Mucosa of stomach (tissue), 1 donor: ENCODE measurements at regions not wholly inside any gene's neighbourhood (a gene's known extent, or its start where the extent isn't known, plus 50 kb on each side); places are given as distances from the start of the nearest gene placed in this dataset.

Source experiments
- H3K27me3 ChIP-seq: one replicate; pipeline ENCODE4 v1.7.0; 2013; ENCODE audit warnings: mild to moderate bottlenecking, low read length; ENCODE audit not compliant: control insufficient read depth, insufficient read depth
- H3K36me3 ChIP-seq: one replicate; pipeline ENCODE4 v1.7.0; 2013; ENCODE audit warnings: low read length; ENCODE audit not compliant: control insufficient read depth, insufficient read depth
- H3K4me1 ChIP-seq: one replicate; pipeline ENCODE4 v1.7.0; 2013; ENCODE audit warnings: mild to moderate bottlenecking, low read length; ENCODE audit not compliant: control insufficient read depth, insufficient read depth
- H3K4me3 ChIP-seq: one replicate; pipeline ENCODE4 v1.7.0; 2013; ENCODE audit warnings: low read length
- H3K9ac ChIP-seq: one replicate; pipeline ENCODE4 v1.7.0; 2013; ENCODE audit warnings: mild to moderate bottlenecking, low read length, moderate library complexity
- H3K9me3 ChIP-seq: one replicate; pipeline ENCODE4 v1.7.0; 2013; ENCODE audit warnings: mild to moderate bottlenecking, low read length, moderate library complexity; ENCODE audit not compliant: control insufficient read depth
- donor health status: Pancreatic carcinoma.

DNA sequence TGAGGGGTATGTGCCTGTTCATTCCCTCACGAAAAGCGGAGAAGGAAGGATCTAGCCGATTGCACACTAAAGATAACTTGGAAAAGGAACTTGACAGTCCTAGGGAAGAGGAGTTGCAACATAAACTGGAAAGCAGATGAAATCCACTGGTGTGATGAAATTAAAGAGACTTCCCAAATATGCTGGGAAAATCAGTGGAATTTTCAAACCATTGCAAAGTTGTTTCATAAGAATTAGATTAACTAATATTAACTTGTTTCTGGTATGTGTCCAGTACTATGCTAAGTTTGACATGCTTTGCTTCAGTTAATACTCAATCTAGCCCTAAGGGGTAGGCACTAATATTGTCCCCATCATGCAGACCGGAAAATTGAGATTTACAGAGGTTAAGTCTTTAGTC, 222.7 kb downstream of the IKZF2 start:
- Histone ChIP-seq H3K27me3 (no peaks in the 10 kb centered on the region), H3K4me3 (no peak overlapping the region), H3K9ac (no peak overlapping the region), H3K4me1 (no peaks in the 10 kb centered on the region), H3K36me3 (no peaks in the 10 kb centered on the region), H3K9me3 (no peaks in the 10 kb centered on the region)

DNA sequence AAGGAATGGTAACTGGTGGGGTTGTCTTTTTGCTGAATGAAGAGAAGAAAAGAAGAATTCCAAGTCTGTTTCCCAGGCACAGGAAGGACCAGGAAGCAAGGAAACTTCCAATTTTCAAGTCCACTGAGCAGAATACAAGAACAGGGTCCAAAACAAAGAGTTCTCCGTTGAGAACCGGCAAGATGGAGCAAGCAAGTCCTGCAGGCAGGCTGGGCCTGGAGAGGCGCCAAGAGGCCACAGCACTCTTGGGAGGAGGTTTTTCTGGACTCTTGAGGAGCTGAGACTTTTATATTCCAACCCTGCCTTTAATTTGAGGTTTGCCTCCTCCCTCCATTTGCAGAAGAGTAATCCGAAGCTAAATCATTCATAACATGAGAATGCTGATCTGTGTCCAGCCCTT, 224.5 kb downstream of the IKZF2 start:
- H3K36me3 ChIP-seq: no peaks in the 10 kb centered on the region

DNA sequence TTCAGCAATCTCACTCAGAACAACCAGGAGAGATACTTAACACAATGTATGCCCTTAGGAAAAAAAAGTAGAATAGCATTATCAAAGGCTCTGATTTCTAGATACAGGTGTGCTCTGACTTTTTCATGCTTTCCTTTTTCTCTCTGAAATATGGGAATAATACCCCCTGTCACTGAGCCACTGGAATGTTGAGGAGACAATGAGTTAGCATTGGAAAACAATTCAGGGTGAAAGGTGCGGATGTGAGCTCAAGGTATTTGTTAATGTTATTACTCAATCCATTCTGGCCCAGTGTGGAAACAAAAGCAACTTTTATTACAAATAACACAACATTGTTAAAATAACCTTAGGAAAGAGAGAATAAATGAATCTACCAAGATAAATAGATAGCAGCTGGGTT, 228.0 kb downstream of the IKZF2 start:
- Histone ChIP-seq H3K36me3 (no peaks in the 10 kb centered on the region), H3K9me3 (no peaks in the 10 kb centered on the region), H3K4me1 (peaks cover 9% of the 10 kb centered on the region), H3K9ac (no peak overlapping the region), H3K4me3 (no peak overlapping the region), H3K27me3 (no peaks in the 10 kb centered on the region)

More for the DNA sequence above, 224.5 kb downstream of the IKZF2 start:
- Histone ChIP-seq H3K4me3 (no peak overlapping the region), H3K27me3 (no peaks in the 10 kb centered on the region), H3K4me1 (no peaks in the 10 kb centered on the region), H3K9ac (no peak overlapping the region), H3K9me3 (no peaks in the 10 kb centered on the region)

DNA sequence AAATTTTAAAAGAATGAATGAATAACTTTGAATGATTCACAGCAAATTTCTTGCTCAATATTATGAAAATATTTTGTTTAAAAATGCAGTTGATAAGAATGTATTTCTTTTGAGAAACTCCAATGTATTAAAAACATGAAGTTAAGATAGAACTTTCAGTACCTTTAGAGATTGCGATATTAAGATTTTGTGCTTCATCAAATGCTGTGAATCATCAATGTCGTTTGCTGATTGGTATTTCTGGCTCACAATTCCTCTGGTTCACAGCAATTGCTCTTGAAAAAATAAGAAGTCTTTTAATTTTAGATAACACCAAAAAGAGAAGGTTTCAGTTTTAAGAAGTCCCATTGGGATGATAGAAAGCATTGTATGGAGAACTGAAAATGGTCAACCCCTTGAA, 228.7 kb downstream of the IKZF2 start:
- Histone ChIP-seq H3K4me1 (peaks cover 12% of the 10 kb centered on the region), H3K27me3 (no peaks in the 10 kb centered on the region), H3K36me3 (no peaks in the 10 kb centered on the region), H3K9ac (no peak overlapping the region), H3K4me3 (no peak overlapping the region), H3K9me3 (no peaks in the 10 kb centered on the region)

DNA sequence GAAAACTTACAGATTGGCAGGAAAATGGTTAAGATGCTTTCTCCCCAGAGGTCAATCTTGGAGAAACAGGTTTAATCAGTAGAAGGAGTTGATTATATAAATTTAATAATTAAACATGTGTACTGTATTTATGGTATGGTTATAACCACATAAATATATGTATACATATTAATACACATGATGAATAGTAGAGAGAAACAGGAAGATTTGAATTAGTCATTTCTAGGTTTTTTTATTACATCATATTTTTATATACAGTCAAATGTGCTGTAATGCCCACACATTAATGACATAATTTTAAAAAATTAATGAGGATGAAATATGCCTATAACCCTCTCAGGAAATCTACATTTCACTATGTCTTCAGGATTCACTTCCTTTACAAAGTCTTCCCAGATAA, 229.7 kb downstream of the IKZF2 start:
- Histone ChIP-seq H3K36me3 (no peaks in the 10 kb centered on the region), H3K9ac (no peak overlapping the region), H3K4me3 (no peak overlapping the region)

DNA sequence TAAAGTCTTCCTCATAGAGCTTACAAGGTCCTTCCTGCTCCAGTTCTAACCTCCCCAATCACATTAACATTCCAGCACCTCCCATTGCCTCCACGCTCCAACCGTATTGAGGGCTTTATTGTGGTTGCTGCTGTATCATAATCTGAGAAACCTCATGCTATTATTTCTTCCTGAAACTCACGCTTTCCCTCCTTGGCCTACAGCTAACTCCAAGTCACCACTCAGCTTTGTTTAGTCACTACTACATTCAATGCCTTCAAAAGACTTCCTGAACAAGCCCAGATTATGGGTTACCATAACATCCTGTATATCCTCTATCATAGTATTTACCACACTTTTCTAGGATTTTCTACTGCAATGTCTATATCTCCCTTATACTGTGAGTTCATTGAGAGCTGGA, 230.4 kb downstream of the IKZF2 start:
- H3K9ac ChIP-seq: no peak overlapping the region
- H3K4me3 ChIP-seq: no peak overlapping the region
- H3K27me3 ChIP-seq: no peaks in the 10 kb centered on the region
- H3K4me1 ChIP-seq: peaks cover 19% of the 10 kb centered on the region
- H3K9me3 ChIP-seq: no peaks in the 10 kb centered on the region
- H3K36me3 ChIP-seq: no peaks in the 10 kb centered on the region

More for the DNA sequence above, 229.7 kb downstream of the IKZF2 start:
- Histone ChIP-seq H3K9me3 (no peaks in the 10 kb centered on the region), H3K27me3 (no peaks in the 10 kb centered on the region), H3K4me1 (peaks cover 12% of the 10 kb centered on the region)

DNA sequence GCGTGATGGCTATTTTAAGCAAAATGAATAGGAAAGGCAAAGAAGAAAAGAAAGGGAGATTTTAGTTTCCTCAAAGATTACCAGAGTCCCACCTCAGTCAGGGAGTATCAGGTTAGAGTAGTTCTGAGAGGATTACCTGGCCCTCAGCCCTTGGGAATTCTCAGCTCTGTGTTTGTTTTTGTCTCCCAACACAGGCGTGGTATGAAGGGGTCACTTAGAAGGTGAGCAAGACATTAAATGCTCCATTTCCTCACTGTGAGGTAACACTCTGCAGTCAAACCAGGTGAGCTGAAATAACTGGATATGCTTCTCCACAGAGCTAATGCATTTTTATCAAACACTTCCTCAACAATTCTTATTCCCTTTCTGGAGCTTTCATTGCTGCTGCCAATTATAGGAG, 232.2 kb downstream of the IKZF2 start:
- no peak overlapping the region for H3K4me3 ChIP-seq
- H3K4me1 ChIP-seq: peaks cover 36% of the 10 kb centered on the region
- H3K36me3 ChIP-seq: no peaks in the 10 kb centered on the region
- H3K9ac ChIP-seq: no peak overlapping the region
- no peaks in the 10 kb centered on the region for H3K9me3 ChIP-seq
- no peaks in the 10 kb centered on the region for H3K27me3 ChIP-seq

DNA sequence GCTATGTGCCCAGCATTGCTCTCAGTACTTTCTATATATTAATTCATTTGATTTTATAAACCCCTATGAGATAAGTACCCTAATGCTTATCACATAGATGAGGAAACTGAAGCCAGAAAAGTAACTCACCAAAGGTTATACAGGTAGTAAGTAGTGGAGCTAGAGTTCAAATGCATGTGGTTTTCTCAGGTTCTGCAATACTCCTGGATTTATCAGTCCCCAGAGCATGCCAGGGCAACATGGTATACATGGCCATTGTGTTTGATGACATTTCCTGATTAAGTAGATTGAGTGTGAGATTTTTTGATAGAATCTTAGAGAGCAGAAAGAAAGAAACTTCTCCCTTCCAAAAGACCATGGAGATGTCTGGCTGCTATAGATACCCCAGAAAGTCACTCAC, 233.1 kb downstream of the IKZF2 start:
- Histone ChIP-seq H3K27me3 (no peaks in the 10 kb centered on the region), H3K4me1 (peaks cover 44% of the 10 kb centered on the region), H3K4me3 (no peak overlapping the region), H3K9me3 (no peaks in the 10 kb centered on the region), H3K9ac (no peak overlapping the region), H3K36me3 (no peaks in the 10 kb centered on the region)

DNA sequence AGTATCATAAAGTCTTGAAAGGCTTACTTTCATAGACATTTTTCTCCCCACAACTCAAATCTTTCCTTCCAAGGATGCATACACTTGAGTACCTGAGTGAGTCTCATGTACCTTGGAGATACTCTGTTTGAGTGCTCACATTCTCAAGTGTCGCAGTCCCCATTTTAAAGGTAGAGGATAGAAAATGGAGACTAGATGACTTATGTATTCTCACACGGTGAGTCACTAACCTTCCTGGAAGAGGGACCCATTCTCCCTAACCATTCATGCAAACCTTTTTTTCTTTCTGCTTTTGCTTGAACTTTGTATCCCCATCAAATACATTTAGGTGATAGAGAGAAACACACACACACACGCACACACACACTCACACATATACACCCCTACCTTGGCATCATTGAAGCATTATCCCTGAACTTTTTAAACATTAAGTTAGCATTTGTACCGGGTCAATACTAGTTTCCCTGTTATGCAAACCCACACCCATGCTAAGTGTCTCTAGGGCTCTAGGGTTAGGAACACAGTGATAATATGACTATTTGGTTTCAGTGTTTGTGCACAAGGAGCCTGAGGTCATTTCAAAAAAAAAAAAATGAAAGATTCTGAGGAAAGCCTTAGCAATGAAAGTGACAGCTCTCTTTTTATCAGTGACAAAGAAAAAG, 236.2 kb downstream of the IKZF2 start:
- Histone ChIP-seq H3K4me1 (peaks cover 65% of the 10 kb centered on the region), H3K9ac (no peak overlapping the region), H3K4me3 (no peak overlapping the region), H3K36me3 (no peaks in the 10 kb centered on the region), H3K9me3 (no peaks in the 10 kb centered on the region), H3K27me3 (no peaks in the 10 kb centered on the region)

DNA sequence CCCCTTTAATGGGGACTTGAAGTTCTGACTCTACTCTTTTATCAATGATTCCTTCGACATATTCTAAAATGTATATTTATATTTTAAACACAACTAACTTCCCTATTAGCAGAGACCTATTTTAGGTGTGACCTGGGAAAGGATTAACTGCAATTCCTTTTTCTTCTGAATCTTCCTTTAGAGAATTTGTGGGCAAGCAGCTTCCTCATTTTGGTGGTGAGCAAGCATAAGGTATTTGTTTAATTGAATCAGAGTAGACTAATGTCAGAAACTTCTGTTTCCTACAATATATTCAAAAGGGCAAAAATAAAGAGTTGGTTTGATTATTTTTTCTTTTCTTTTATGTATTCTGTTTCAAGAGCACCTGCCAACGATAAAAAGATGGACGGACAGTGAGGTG, 237.0 kb downstream of the IKZF2 start:
- no peaks in the 10 kb centered on the region for H3K36me3 ChIP-seq
- no peaks in the 10 kb centered on the region for H3K27me3 ChIP-seq
- H3K9ac ChIP-seq: peak overlapping the region; percentile 28

DNA sequence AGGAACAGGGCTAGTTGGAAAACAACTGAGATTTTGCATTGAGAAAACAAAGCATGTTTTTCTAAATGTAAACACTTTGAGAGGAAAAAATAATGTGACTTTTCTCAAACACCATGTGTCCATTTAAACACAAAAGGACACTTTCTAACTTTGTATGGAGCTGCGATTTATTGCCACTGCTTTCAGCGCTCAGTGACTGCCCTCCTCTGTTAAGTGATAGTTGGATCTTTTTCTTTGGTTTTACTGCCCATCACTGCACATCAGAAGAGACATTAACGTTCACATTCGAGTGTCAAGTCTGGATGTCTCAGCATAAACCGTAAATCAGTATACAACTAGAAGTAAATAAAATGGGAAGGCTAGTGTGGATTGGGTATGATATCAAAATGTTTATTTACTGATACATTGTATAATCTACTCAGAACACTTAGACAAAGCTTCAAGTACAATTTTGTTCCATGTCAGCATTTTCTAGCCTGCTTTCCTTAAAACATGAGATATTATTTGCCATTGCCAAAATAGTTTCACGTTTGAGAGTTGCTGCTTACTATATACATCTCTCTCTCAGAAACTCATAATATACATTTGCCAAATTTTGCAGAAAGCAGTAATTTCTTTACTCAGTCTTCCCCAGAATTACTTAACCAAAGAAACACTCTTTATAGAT, 237.6 kb downstream of the IKZF2 start:
- Histone ChIP-seq H3K9ac (peak overlapping the region; percentile 28), H3K4me3 (no peak overlapping the region), H3K9me3 (no peaks in the 10 kb centered on the region), H3K27me3 (no peaks in the 10 kb centered on the region), H3K4me1 (peaks cover 68% of the 10 kb centered on the region), H3K36me3 (no peaks in the 10 kb centered on the region)

More for the DNA sequence above, 237.0 kb downstream of the IKZF2 start:
- Histone ChIP-seq H3K4me1 (peaks cover 73% of the 10 kb centered on the region), H3K9me3 (no peaks in the 10 kb centered on the region), H3K4me3 (no peak overlapping the region)

DNA sequence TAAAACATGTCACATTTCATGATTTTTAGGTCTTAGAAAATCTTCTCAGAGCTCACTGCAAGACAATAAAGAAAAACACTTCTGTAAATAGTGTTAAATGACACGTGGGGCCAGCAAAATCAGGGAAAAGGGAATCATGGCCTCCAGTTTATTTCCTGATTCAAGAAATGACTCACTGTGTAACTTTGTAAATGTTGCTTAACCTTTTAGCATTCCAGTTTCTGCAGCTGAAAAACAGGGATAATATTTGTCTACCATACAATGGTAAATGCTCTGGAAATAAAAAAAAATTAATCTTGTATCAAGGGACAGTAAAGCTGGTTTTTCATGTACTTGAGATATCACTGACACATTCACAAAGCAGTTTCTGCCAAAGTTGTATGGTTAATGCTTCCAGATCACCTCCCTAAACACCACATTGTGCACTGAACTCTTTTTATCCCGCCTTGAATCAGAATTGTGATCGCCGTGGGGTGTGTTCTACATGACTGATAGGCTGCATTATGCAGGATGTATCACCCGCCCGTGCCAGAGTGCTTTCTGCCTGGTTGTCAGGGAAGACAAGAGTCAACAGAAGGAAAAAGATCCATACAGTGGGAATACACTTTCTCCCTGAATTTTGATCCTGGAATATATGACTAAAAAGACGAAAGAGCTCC, 238.8 kb downstream of the IKZF2 start:
- Histone ChIP-seq H3K4me1 (peaks cover 61% of the 10 kb centered on the region), H3K9ac (peak overlapping the region; percentile 48), H3K4me3 (no peak overlapping the region)

More for the DNA sequence above, 238.8 kb downstream of the IKZF2 start:
- Histone ChIP-seq H3K36me3 (no peaks in the 10 kb centered on the region), H3K9me3 (no peaks in the 10 kb centered on the region), H3K27me3 (no peaks in the 10 kb centered on the region)
